ACC112 (cell line): ENCODE measurements at regions not wholly inside any gene's neighbourhood (a gene's known extent, or its start where the extent isn't known, plus 50 kb on each side); places are given as distances from the start of the nearest gene placed in this dataset.
"Not testable (repeated sequence)": the region's sequence is repeated elsewhere in the genome, so short reads cannot be mapped to it uniquely, and the experiment has no call there.

ENCODE experiments used
- H2AFZ ChIP-seq: fragments of 200-600 bp; sonication (generic); one replicate; pipeline ENCODE4 v1.6.0; 2017; ENCODE audit warnings: antibody characterized with exemption, low read length; ENCODE audit not compliant: unreplicated experiment
- H3K27ac ChIP-seq: fragments of 200-600 bp; sonication (generic); 2 replicates; pipeline ENCODE4 v1.5.1; 2014; ENCODE audit warnings: low read depth, mild to moderate bottlenecking, antibody characterized with exemption, low read length, moderate library complexity
- H3K27me3 ChIP-seq: fragments of 200-600 bp; sonication (generic); 2 replicates; pipeline ENCODE4 v1.6.1; 2014; ENCODE audit warnings: mild to moderate bottlenecking, antibody characterized with exemption, low read length, moderate library complexity, mixed read lengths; ENCODE audit not compliant: insufficient read depth
- H3K36me3 ChIP-seq: fragments of 200-600 bp; sonication (generic); 2 replicates; pipeline ENCODE4 v1.6.1; 2016; ENCODE audit warnings: mild to moderate bottlenecking, antibody characterized with exemption, low read length, moderate library complexity, mixed read lengths; ENCODE audit not compliant: insufficient read depth
- H3K4me1 ChIP-seq: fragments of 200-600 bp; sonication (generic); one replicate; pipeline ENCODE4 v1.6.1; 2016; ENCODE audit warnings: low read length, mixed read lengths; ENCODE audit not compliant: insufficient read depth, unreplicated experiment, control insufficient read depth
- H3K4me3 ChIP-seq: fragments of 200-600 bp; sonication (generic); 2 replicates; pipeline ENCODE4 v1.5.1; 2014; ENCODE audit warnings: mild to moderate bottlenecking, low read depth, low read length
- H3K79me2 ChIP-seq: fragments of 200-600 bp; sonication (generic); one replicate; pipeline ENCODE4 v1.6.0; 2016; ENCODE audit warnings: low read length; ENCODE audit not compliant: control insufficient read depth, unreplicated experiment, insufficient read depth

DNA sequence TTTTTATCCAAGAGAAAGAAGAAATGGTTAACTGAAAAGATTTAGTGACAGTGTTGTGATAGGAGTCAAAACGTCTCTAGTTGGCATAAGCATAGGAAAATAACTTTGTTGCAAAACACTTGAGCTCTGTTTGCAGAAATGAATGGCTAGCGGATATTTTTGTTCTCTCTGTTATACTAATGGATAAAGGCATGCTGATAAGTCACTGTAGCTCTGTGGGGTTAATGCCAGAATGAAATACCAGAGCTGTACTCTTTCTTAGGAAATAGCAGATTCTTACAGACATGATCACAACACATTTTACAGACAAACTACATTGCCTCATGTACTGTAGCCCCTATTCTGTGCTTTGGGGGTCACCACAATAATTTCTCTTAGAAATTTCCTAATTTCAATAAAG is 202.8 kb downstream of the DMRTA1 start:
- no peak overlapping the region for H3K27ac ChIP-seq
- H2AFZ ChIP-seq, result no peak overlapping the region
- peaks cover 3% of the 10 kb centered on the region for H3K4me1 ChIP-seq

GRCh38 chr9:22650145-22650544 is 203.5 kb downstream of the DMRTA1 start:
- H3K27ac ChIP-seq, result no peak overlapping the region
- no peak overlapping the region for H2AFZ ChIP-seq
- H3K79me2 ChIP-seq, result no peaks in the 10 kb centered on the region
- no peak overlapping the region for H3K4me3 ChIP-seq
- H3K36me3 ChIP-seq, result no peaks in the 10 kb centered on the region
- H3K4me1 ChIP-seq, result peaks cover 3% of the 10 kb centered on the region
- no peaks in the 10 kb centered on the region for H3K27me3 ChIP-seq

More for the DNA sequence above, 202.8 kb downstream of the DMRTA1 start:
- H3K79me2 ChIP-seq, result no peaks in the 10 kb centered on the region
- H3K4me3 ChIP-seq, result no peak overlapping the region
- no peaks in the 10 kb centered on the region for H3K36me3 ChIP-seq
- H3K27me3 ChIP-seq, result no peaks in the 10 kb centered on the region

- Histone ChIP-seq H3K27me3 (no peaks in the 10 kb centered on the region), H3K4me1 (no peaks in the 10 kb centered on the region), H3K27ac (no peak overlapping the region), H3K36me3 (no peaks in the 10 kb centered on the region), H2AFZ (no peak overlapping the region), H3K79me2 (no peaks in the 10 kb centered on the region), H3K4me3 (no peak overlapping the region)
These were observed 204.3 kb downstream of the DMRTA1 start for GRCh38 chr9:22650946-22651345.

GRCh38 chr9:22654833-22655232 is 208.2 kb downstream of the DMRTA1 start:
- H3K79me2 ChIP-seq, result no peaks in the 10 kb centered on the region
- no peak overlapping the region for H2AFZ ChIP-seq
- H3K27ac ChIP-seq, result no peak overlapping the region
- no peaks in the 10 kb centered on the region for H3K36me3 ChIP-seq
- peaks cover 7% of the 10 kb centered on the region for H3K4me1 ChIP-seq
- H3K27me3 ChIP-seq, result no peaks in the 10 kb centered on the region
- H3K4me3 ChIP-seq, result no peak overlapping the region

DNA sequence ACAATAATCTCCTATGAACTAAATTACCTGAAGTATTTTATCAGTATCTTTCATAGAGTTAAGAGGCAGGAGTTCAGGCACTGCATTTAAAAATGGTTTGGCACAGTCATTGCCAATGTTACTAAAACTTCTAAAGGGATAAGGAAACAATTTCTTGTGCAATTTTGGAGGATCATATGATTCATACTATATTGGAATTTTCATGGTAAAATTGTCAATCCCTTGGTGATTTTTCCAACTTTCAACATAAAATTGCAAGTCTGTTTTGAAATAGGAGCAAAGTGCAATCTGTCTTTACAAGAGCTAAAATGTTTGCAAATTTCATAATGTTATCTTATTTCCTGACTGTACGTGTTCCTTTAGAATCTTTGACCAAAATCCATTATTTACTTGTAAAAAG is 211.1 kb downstream of the DMRTA1 start:
- H3K36me3 ChIP-seq, result no peaks in the 10 kb centered on the region
- H3K79me2 ChIP-seq, result no peaks in the 10 kb centered on the region
- H2AFZ ChIP-seq, result no peak overlapping the region
- H3K4me3 ChIP-seq, result no peak overlapping the region
- peaks cover 7% of the 10 kb centered on the region for H3K4me1 ChIP-seq
- H3K27ac ChIP-seq, result peak overlapping the region; percentile 47
- H3K27me3 ChIP-seq, result no peaks in the 10 kb centered on the region

DNA sequence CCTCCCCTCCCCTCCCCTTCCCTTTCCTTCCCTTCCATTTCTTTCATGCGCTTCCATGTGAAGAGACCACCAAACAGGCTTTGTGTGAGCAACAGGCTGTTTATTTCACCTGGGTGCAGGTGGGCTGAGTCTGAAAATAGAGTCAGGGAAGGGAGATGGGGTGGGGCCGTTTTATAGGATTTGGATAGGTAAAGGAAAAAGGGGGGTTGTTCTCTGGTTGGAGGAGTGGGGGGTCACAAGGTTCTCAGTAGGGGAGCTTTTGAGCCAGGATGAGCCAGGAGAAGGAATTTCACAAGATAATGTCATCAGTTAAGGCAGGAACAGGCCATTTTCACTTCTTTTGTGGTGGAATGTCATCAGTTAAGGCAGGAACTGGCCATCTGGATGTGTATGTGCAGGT is 211.9 kb downstream of the DMRTA1 start:
- H3K27me3 ChIP-seq, H3K4me1 ChIP-seq, H3K79me2 ChIP-seq, H3K36me3 ChIP-seq, H2AFZ ChIP-seq, H3K27ac ChIP-seq, H3K4me3 ChIP-seq: not testable (repeated sequence)

GRCh38 chr9:22682536-22682935 is 235.9 kb downstream of the DMRTA1 start:
- Histone ChIP-seq H3K4me3 (no peak overlapping the region), H3K36me3 (no peaks in the 10 kb centered on the region), H2AFZ (no peak overlapping the region), H3K79me2 (no peaks in the 10 kb centered on the region), H3K27ac (peak overlapping the region; percentile 69; the same call in 1 of the 2 replicates), H3K4me1 (peaks cover 19% of the 10 kb centered on the region), H3K27me3 (no peaks in the 10 kb centered on the region)

DNA sequence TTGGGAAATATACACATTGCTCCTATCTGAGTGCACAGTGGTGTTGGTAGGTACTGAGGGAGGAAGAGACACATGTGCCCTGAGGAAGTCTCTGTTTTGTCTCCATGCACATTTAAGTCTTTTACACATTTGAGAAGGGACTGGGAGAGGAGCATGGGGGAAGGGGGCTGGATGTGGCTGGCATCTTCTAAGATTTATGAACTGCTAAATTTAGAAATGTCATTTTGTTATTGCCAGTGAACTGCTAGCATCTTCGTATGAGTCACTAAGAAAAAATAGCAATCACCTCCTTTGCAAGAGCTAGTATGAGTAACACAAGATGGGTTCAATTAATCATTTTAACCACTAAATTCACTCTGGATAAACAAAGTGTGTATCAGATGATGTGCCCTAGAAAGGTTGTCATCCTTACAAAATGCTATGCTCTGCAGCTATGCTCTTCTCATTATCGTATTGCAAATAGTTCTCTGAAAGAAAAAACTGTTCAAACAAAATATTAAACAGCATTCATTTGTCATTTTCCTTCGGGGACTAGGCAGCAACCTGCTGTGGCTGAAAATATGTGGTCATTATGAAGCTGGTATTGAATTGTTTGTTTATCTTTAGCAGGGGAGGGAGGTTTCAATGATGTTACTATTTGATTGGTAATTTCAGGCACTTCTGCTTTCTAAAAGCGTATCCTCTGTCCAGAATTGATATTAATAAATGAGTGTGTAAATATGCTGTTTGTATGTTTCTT is 236.5 kb downstream of the DMRTA1 start:
- Histone ChIP-seq H3K27ac (peak overlapping the region; percentile 70), H3K36me3 (no peaks in the 10 kb centered on the region), H2AFZ (no peak overlapping the region), H3K4me3 (peak overlapping the region; percentile 10), H3K27me3 (no peaks in the 10 kb centered on the region), H3K79me2 (no peaks in the 10 kb centered on the region), H3K4me1 (peaks cover 19% of the 10 kb centered on the region)

GRCh38 chr9:22683700-22684075 is 237.1 kb downstream of the DMRTA1 start:
- peaks cover 19% of the 10 kb centered on the region for H3K4me1 ChIP-seq
- no peaks in the 10 kb centered on the region for H3K36me3 ChIP-seq
- H3K27ac ChIP-seq, result peak overlapping the region; percentile 70
- H3K27me3 ChIP-seq, result no peaks in the 10 kb centered on the region
- H3K79me2 ChIP-seq, result no peaks in the 10 kb centered on the region
- peak overlapping the region; percentile 10 for H3K4me3 ChIP-seq
- no peak overlapping the region for H2AFZ ChIP-seq

DNA sequence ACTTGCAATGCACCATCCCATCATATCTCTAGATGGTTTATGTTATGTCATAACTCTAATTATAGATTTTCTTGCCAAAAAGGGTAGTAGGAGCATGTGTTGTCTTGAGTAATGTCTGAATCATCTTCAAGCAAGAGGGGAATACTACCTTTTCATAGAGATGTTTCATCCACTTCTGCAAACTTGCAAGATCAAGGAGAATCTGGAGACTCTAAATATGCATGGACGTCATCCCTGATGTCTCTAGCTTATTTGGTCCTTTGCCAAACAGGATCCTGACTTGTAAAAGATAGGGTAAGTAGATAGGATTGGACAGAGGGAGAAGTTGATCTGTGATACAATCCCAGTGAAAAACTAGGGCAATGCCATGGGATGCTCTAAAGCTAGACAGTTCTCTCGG is 246.5 kb downstream of the DMRTA1 start:
- H2AFZ ChIP-seq, result no peak overlapping the region
- H3K36me3 ChIP-seq, result no peaks in the 10 kb centered on the region
- H3K4me1 ChIP-seq, result peaks cover 10% of the 10 kb centered on the region
- no peak overlapping the region for H3K27ac ChIP-seq
- H3K4me3 ChIP-seq, result no peak overlapping the region
- no peaks in the 10 kb centered on the region for H3K79me2 ChIP-seq
- H3K27me3 ChIP-seq, result no peaks in the 10 kb centered on the region

DNA sequence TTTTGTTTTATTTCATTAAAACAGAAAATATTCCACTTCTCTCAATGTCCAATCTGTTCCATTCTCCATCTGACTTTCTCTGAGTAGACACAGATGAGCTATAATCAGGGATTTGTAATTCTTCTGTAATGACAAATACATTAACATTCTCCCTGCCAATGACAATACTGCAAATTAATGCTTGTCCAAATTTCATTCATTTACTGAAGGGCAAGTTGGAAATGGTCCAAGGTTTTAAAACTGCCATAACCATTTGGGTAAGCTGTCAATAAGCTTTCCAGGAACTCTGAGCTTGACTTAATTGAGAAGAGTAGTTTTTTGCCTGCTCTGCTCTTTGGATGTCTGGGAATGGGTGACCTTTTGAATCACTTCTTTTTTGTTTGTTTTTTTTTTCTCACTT is 253.5 kb downstream of the DMRTA1 start:
- Histone ChIP-seq H3K4me1 (peaks cover 10% of the 10 kb centered on the region), H3K27ac (no peak overlapping the region), H2AFZ (no peak overlapping the region), H3K27me3 (no peaks in the 10 kb centered on the region), H3K79me2 (no peaks in the 10 kb centered on the region), H3K4me3 (no peak overlapping the region), H3K36me3 (no peaks in the 10 kb centered on the region)
